Ishikawa (cell line): ENCODE measurements at regions not wholly inside any gene's neighbourhood (a gene's known extent, or its start where the extent isn't known, plus 50 kb on each side); places are given as distances from the start of the nearest gene placed in this dataset.

Experiments
- CEBPB ChIP-seq: IDR thresholded peaks from 2 replicates; pipeline ENCODE4 v1.6.1; 2012
- MAX ChIP-seq: IDR thresholded peaks from 2 replicates; pipeline ENCODE4 v1.6.1; 2012
- REST ChIP-seq: IDR thresholded peaks from 2 replicates; pipeline ENCODE4 v1.6.1; 2012; ENCODE audit warnings: low read depth, mild to moderate bottlenecking
- TAF1 ChIP-seq: IDR thresholded peaks from 2 replicates; pipeline ENCODE4 v1.6.1; 2012; ENCODE audit warnings: low read depth, mild to moderate bottlenecking

- TF ChIP-seq REST: no peak
- no peak for TF ChIP-seq CEBPB
- no peak for TF ChIP-seq MAX
- TF ChIP-seq TAF1: no peak
Observed at GRCh38 chr5:38039091-38039490, 199.2 kb upstream of the GDNF start.
